ENCODE measurements at regions not wholly inside any gene's neighbourhood (a gene's known extent, or its start where the extent isn't known, plus 50 kb on each side); places are given as distances from the start of the nearest gene placed in this dataset.

- peak in 1 of 2 donors; percentile 21 for DNase-seq
- Histone ChIP-seq H3K23ac (ENCODE audit: low read length) (no peak overlapping the region), H3K4me3 (ENCODE audit: low read depth, low read length) (no peak overlapping the region), H3K79me1 (ENCODE audit: low read length) (no peaks in the 10 kb centered on the region), H3K36me3 (ENCODE audit: control insufficient read depth in 1 of 2, insufficient read depth in 2 of 2, low read length in 2 of 2) (no peaks in the 10 kb centered on the region), H4K8ac (ENCODE audit: low read depth, low read length) (no peak overlapping the region), H3K4me2 (ENCODE audit: low read length) (no peak overlapping the region), H3K18ac (ENCODE audit: low read length) (no peak overlapping the region), H3K79me2 (ENCODE audit: control insufficient read depth, insufficient read depth, low read length, poor library complexity) (no peaks in the 10 kb centered on the region), H2AFZ (ENCODE audit: insufficient read depth, low read length, poor library complexity) (no peak overlapping the region), H3K27ac (ENCODE audit: low read depth, low read length) (no peak overlapping the region), H4K12ac (ENCODE audit: low read depth, low read length) (no peak overlapping the region), H3K27me3 (ENCODE audit: insufficient read depth, low read length) (no peaks in the 10 kb centered on the region), H3K14ac (ENCODE audit: low read length) (no peak overlapping the region), H2AK5ac (ENCODE audit: low read length) (no peak overlapping the region), H3K9ac (ENCODE audit: low read length) (no peak overlapping the region), H2BK5ac (ENCODE audit: low read depth, low read length, poor library complexity) (no peak overlapping the region), H2BK12ac (ENCODE audit: low read length) (no peak overlapping the region), H3K4ac (ENCODE audit: low read depth, low read length) (no peak overlapping the region), H2BK120ac (ENCODE audit: insufficient read depth, low read length, poor library complexity) (no peak overlapping the region), H4K91ac (ENCODE audit: low read depth, low read length) (no peak overlapping the region), H3K4me1 (ENCODE audit: control insufficient read depth in 1 of 2, insufficient read depth in 2 of 2, low read length in 2 of 2) (no peaks in the 10 kb centered on the region), H3K9me3 (ENCODE audit: insufficient read depth, low read depth, low read length) (no peaks in the 10 kb centered on the region)
- WGBS (ENCODE audit: extremely low coverage, insufficient coverage, insufficient read length): no CpG with 5 or more reads among the region's 3 CpGs
Observed at GRCh38 chr2:56040189-56040588, 116.6 kb upstream of the EFEMP1 start.

- no peak overlapping the region for H3K14ac ChIP-seq (ENCODE audit: low read length)
- H3K79me1 ChIP-seq (ENCODE audit: low read length): no peaks in the 10 kb centered on the region
- H3K4me3 ChIP-seq (ENCODE audit: low read depth, low read length): no peak overlapping the region
- H3K79me2 ChIP-seq (ENCODE audit: control insufficient read depth, insufficient read depth, low read length, poor library complexity): no peaks in the 10 kb centered on the region
- H3K9me3 ChIP-seq (ENCODE audit: insufficient read depth, low read depth, low read length): no peaks in the 10 kb centered on the region
- no peak overlapping the region for H3K9ac ChIP-seq (ENCODE audit: low read length)
- no peak overlapping the region for H3K18ac ChIP-seq (ENCODE audit: low read length)
- no peak overlapping the region for H3K4me2 ChIP-seq (ENCODE audit: low read length)
- no peaks in the 10 kb centered on the region for H3K27me3 ChIP-seq (ENCODE audit: insufficient read depth, low read length)
- no peaks in the 10 kb centered on the region for H3K36me3 ChIP-seq (ENCODE audit: control insufficient read depth in 1 of 2, insufficient read depth in 2 of 2, low read length in 2 of 2)
- no peak overlapping the region for H4K12ac ChIP-seq (ENCODE audit: low read depth, low read length)
- no peak overlapping the region for H4K91ac ChIP-seq (ENCODE audit: low read depth, low read length)
- H2AFZ ChIP-seq (ENCODE audit: insufficient read depth, low read length, poor library complexity): no peak overlapping the region
- H3K23ac ChIP-seq (ENCODE audit: low read length): no peak overlapping the region
- H4K8ac ChIP-seq (ENCODE audit: low read depth, low read length): no peak overlapping the region
- H3K27ac ChIP-seq (ENCODE audit: low read depth, low read length): no peak overlapping the region
- no peak overlapping the region for H2BK12ac ChIP-seq (ENCODE audit: low read length)
- no peak overlapping the region for H2BK120ac ChIP-seq (ENCODE audit: insufficient read depth, low read length, poor library complexity)
- no peak overlapping the region for H2BK5ac ChIP-seq (ENCODE audit: low read depth, low read length, poor library complexity)
- DNase-seq: no peak
- H3K4me1 ChIP-seq (ENCODE audit: control insufficient read depth in 1 of 2, insufficient read depth in 2 of 2, low read length in 2 of 2): no peaks in the 10 kb centered on the region
- no peak overlapping the region for H2AK5ac ChIP-seq (ENCODE audit: low read length)
- no peak overlapping the region for H3K4ac ChIP-seq (ENCODE audit: low read depth, low read length)
Observed at GRCh38 chr2:56040834-56041233, 117.3 kb upstream of the EFEMP1 start.

- no peak overlapping the region for H3K18ac ChIP-seq (ENCODE audit: low read length)
- H3K79me1 ChIP-seq (ENCODE audit: low read length): no peaks in the 10 kb centered on the region
Observed at GRCh38 chr2:56047136-56047535, 123.6 kb upstream of the EFEMP1 start.

GRCh38 chr2:56049233-56049845 is 125.8 kb upstream of the EFEMP1 start:
- DNase-seq: no peak
- Histone ChIP-seq H3K9me3 (ENCODE audit: insufficient read depth, low read depth, low read length) (no peaks in the 10 kb centered on the region), H2BK5ac (ENCODE audit: low read depth, low read length, poor library complexity) (no peak overlapping the region), H3K23ac (ENCODE audit: low read length) (no peak overlapping the region), H3K18ac (ENCODE audit: low read length) (no peak overlapping the region), H4K91ac (ENCODE audit: low read depth, low read length) (no peak overlapping the region), H3K79me2 (ENCODE audit: control insufficient read depth, insufficient read depth, low read length, poor library complexity) (no peaks in the 10 kb centered on the region), H3K14ac (ENCODE audit: low read length) (no peak overlapping the region), H3K4me3 (ENCODE audit: low read depth, low read length) (no peak overlapping the region), H3K4me2 (ENCODE audit: low read length) (no peak overlapping the region), H2BK12ac (ENCODE audit: low read length) (no peak overlapping the region), H3K27ac (ENCODE audit: low read depth, low read length) (no peak overlapping the region), H4K12ac (ENCODE audit: low read depth, low read length) (no peak overlapping the region), H4K8ac (ENCODE audit: low read depth, low read length) (no peak overlapping the region), H3K9ac (ENCODE audit: low read length) (no peak overlapping the region), H2AFZ (ENCODE audit: insufficient read depth, low read length, poor library complexity) (no peak overlapping the region), H3K4ac (ENCODE audit: low read depth, low read length) (no peak overlapping the region), H2BK120ac (ENCODE audit: insufficient read depth, low read length, poor library complexity) (no peak overlapping the region), H3K36me3 (ENCODE audit: control insufficient read depth in 1 of 2, insufficient read depth in 2 of 2, low read length in 2 of 2) (no peaks in the 10 kb centered on the region), H3K79me1 (ENCODE audit: low read length) (no peaks in the 10 kb centered on the region), H3K27me3 (ENCODE audit: insufficient read depth, low read length) (no peaks in the 10 kb centered on the region), H3K4me1 (ENCODE audit: control insufficient read depth in 1 of 2, insufficient read depth in 2 of 2, low read length in 2 of 2) (no peaks in the 10 kb centered on the region), H2AK5ac (ENCODE audit: low read length) (no peak overlapping the region)
- WGBS (ENCODE audit: extremely low coverage, insufficient coverage, insufficient read length): no CpG with 5 or more reads among the region's 10 CpGs

More at GRCh38 chr2:56047136-56047535, 123.6 kb upstream of the EFEMP1 start:
- Histone ChIP-seq H3K27ac (ENCODE audit: low read depth, low read length) (no peak overlapping the region), H4K8ac (ENCODE audit: low read depth, low read length) (no peak overlapping the region), H2AFZ (ENCODE audit: insufficient read depth, low read length, poor library complexity) (no peak overlapping the region), H3K4ac (ENCODE audit: low read depth, low read length) (no peak overlapping the region), H2BK120ac (ENCODE audit: insufficient read depth, low read length, poor library complexity) (no peak overlapping the region), H4K91ac (ENCODE audit: low read depth, low read length) (no peak overlapping the region), H2BK5ac (ENCODE audit: low read depth, low read length, poor library complexity) (no peak overlapping the region), H2AK5ac (ENCODE audit: low read length) (no peak overlapping the region), H4K12ac (ENCODE audit: low read depth, low read length) (no peak overlapping the region), H3K27me3 (ENCODE audit: insufficient read depth, low read length) (no peaks in the 10 kb centered on the region), H3K14ac (ENCODE audit: low read length) (no peak overlapping the region), H3K79me2 (ENCODE audit: control insufficient read depth, insufficient read depth, low read length, poor library complexity) (no peaks in the 10 kb centered on the region), H3K36me3 (ENCODE audit: control insufficient read depth in 1 of 2, insufficient read depth in 2 of 2, low read length in 2 of 2) (no peaks in the 10 kb centered on the region), H3K9me3 (ENCODE audit: insufficient read depth, low read depth, low read length) (no peaks in the 10 kb centered on the region), H3K23ac (ENCODE audit: low read length) (no peak overlapping the region), H3K4me3 (ENCODE audit: low read depth, low read length) (no peak overlapping the region), H3K4me2 (ENCODE audit: low read length) (no peak overlapping the region), H2BK12ac (ENCODE audit: low read length) (no peak overlapping the region), H3K4me1 (ENCODE audit: control insufficient read depth in 1 of 2, insufficient read depth in 2 of 2, low read length in 2 of 2) (no peaks in the 10 kb centered on the region), H3K9ac (ENCODE audit: low read length) (no peak overlapping the region)
- no peak for DNase-seq
- WGBS (ENCODE audit: extremely low coverage, insufficient coverage, insufficient read length): no CpG with 5 or more reads among the region's 3 CpGs
